Stomach (tissue), 8 donors: ENCODE measurements at regions not wholly inside any gene's neighbourhood (a gene's known extent, or its start where the extent isn't known, plus 50 kb on each side); places are given as distances from the start of the nearest gene placed in this dataset.
"Not testable (repeated sequence)": the region's sequence is repeated elsewhere in the genome, so short reads cannot be mapped to it uniquely, and the experiment has no call there.

Experiments
- DNase-seq, 2 donors: peaks; one replicate each; pipeline versions ENCODE4 v3.0.0 to v3.0.0-alpha.2; 2013 to 2019
- H3K27ac ChIP-seq, 5 donors: fragments of 200-600 bp in 4 of 5; sonication (generic) in 4 of 5; one replicate each; pipeline ENCODE4 v1.5.1; 2013 to 2019; ENCODE audit warnings: mild to moderate bottlenecking in 1 of 5, moderate library complexity in 1 of 5
- H3K27me3 ChIP-seq, 3 donors: fragments of 200-600 bp; sonication (generic); one replicate each; pipeline ENCODE4 v1.5.1; 2017 to 2019; ENCODE audit warnings: mixed run types in 1 of 3
- H3K36me3 ChIP-seq, 4 donors: fragments of 200-600 bp; sonication (generic); 1 replicate in 3 of 4; 2 replicates in 1 of 4; pipeline ENCODE4 v1.5.1; 2016 to 2019
- H3K4me1 ChIP-seq, 4 donors: fragments of 200-600 bp; sonication (generic); one replicate each; pipeline ENCODE4 v1.5.1; 2016 to 2019
- H3K4me3 ChIP-seq, 4 donors: fragments of 200-600 bp; sonication (generic) in 3 of 4; one replicate each; pipeline ENCODE4 v1.5.1; 2016 to 2019; ENCODE audit warnings: mild to moderate bottlenecking in 1 of 4
- H3K9me3 ChIP-seq, 4 donors: fragments of 200-600 bp; sonication (generic); one replicate each; pipeline ENCODE4 v1.5.1; 2016 to 2019
- CTCF ChIP-seq, 7 experiments: fragments of 450-650 bp in 4 of 7; fragments of 200-600 bp in 3 of 7; sonication (generic) in 3 of 7; IDR thresholded peaks; one replicate each; pipeline ENCODE4 v1.5.1; 2016 to 2019; ENCODE audit warnings: antibody characterized with exemption in 7 of 7, control low read depth in 2 of 7, mild to moderate bottlenecking in 1 of 7
- EP300 ChIP-seq: sonication (generic); formaldehyde crosslinking; IDR thresholded peaks from one replicate; pipeline ENCODE4 v1.6.1; 2017; ENCODE audit warnings: antibody characterized with exemption
- POLR2A ChIP-seq, 4 donors: fragments of 450-650 bp; IDR thresholded peaks; one replicate each; pipeline ENCODE4 v1.6.1; 2016; ENCODE audit warnings: antibody characterized with exemption in 4 of 4, control low read depth in 2 of 4, mild to moderate bottlenecking in 1 of 4, moderate library complexity in 1 of 4
- POLR2AphosphoS5 ChIP-seq, 3 donors: sonication (generic); formaldehyde crosslinking; IDR thresholded peaks; one replicate each; pipeline ENCODE4 v1.6.1; 2016; ENCODE audit warnings: antibody characterized with exemption in 3 of 3
- WGBS, 5 donors: extraction: QIAGEN DNeasy Blood & Tissue Kit in 3 of 5; methylation state at CpG; one replicate each; pipeline versions ENCODE4 v1.1.5 to v1.1.7; 2013 to 2018; 5-methylcytosine and 5-hydroxymethylcytosine counted together
- intact Hi-C: fragments of 100-400 bp; cut with DNase I; formaldehyde crosslinking; loops from one replicate; pipeline ENCODE4 v1.15.1; 2023; ENCODE audit warnings: low total_unique reads
- donor health status: healthy with polysubstance abuse.
- donor health status: Bipolar disorder and iron deficiency.
- donor health status: healthy.

- TF ChIP-seq EP300 (no peak), POLR2A (IDR thresholded peaks at IDR 0.05) (no peak), CTCF (IDR thresholded peaks at IDR 0.05) (no peak), POLR2AphosphoS5 (IDR thresholded peaks at IDR 0.05) (no peak)
- no peak overlapping the region for H3K4me3 ChIP-seq
- no peaks in the 10 kb centered on the region for H3K4me1 ChIP-seq
- DNase-seq, result no peak
- WGBS, 5 donors, result 54 to 62% (median 59%) methylated on average over 5 of the region's 5 CpGs
- H3K9me3 ChIP-seq, result peaks cover 0 to 13% (median 11%) of the 10 kb centered on the region in 4 donors
- H3K27ac ChIP-seq, result no peak overlapping the region
- intact Hi-C loops, result no loop called here
- H3K27me3 ChIP-seq, result no peaks in the 10 kb centered on the region
- no peaks in the 10 kb centered on the region for H3K36me3 ChIP-seq
Observed at GRCh38 chr2:116537811-116538210, 1276.7 kb upstream of the DDX18 start.

- Histone ChIP-seq H3K4me1 (no peaks in the 10 kb centered on the region), H3K9me3 (peaks cover 0 to 20% (median 12%) of the 10 kb centered on the region in 4 donors), H3K27ac (no peak overlapping the region), H3K36me3 (no peaks in the 10 kb centered on the region), H3K27me3 (no peaks in the 10 kb centered on the region), H3K4me3 (no peak overlapping the region)
- intact Hi-C loops, result no loop called here
- TF ChIP-seq POLR2A (IDR thresholded peaks at IDR 0.05), result no peak
- TF ChIP-seq EP300, result no peak
- no peak for TF ChIP-seq CTCF (IDR thresholded peaks at IDR 0.05)
- TF ChIP-seq POLR2AphosphoS5 (IDR thresholded peaks at IDR 0.05), result no peak
- WGBS, 5 donors, result 57 to 69% (median 69%) methylated on average over 3 of the region's 3 CpGs
- no peak for DNase-seq
Observed at GRCh38 chr2:116545286-116546068, 1269.0 kb upstream of the DDX18 start.

DNA sequence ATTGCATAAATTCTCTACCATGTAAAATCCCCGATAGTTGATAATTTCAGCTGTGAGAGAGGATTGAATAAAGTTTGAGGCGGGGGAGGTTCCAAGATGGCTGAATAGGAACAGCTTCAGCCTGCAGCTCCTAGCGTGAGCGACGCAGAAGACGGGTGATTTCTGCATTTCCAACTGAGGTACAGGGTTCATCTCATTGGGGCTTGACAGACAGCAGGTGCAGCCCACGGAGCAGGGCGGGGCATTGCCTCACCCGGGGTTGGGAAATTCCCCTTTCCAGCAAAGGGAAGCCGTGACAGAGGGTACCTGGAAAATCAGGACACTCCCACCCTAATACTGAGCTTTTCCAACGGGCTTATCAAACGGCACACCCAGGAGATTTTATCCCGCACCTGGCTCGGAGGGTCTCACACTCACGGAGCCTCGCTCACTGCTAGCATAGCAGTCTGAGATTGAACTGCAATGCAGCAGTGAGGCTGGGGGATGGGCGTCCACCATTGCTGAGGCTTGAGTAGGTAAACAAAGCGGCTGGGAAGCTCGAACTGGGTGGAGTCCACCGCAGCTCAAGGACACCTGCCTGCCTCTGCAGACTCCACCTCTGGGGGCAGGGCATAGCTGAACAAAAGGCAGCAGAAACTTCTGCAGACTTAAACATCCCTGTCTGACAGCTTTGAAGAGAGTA lies 1261.6 kb upstream of the DDX18 start:
- not testable (repeated sequence) for DNase-seq

GRCh38 chr2:116580209-116580608 lies 1234.3 kb upstream of the DDX18 start:
- no peak overlapping the region for H3K27ac ChIP-seq
- TF ChIP-seq POLR2A (IDR thresholded peaks at IDR 0.05), result no peak
- no peak for TF ChIP-seq EP300
- TF ChIP-seq CTCF (IDR thresholded peaks at IDR 0.05), result no peak
- no peak for TF ChIP-seq POLR2AphosphoS5 (IDR thresholded peaks at IDR 0.05)
- no peaks in the 10 kb centered on the region for H3K36me3 ChIP-seq
- H3K4me1 ChIP-seq, result no peaks in the 10 kb centered on the region
- H3K4me3 ChIP-seq, result no peak overlapping the region
- intact Hi-C loops, result no loop called here
- peaks cover 0 to 20% (median 13%) of the 10 kb centered on the region in 4 donors for H3K9me3 ChIP-seq
- no peak for DNase-seq
- WGBS, 5 donors, result 57 to 68% (median 61%) methylated on average over 3 of the region's 3 CpGs
- H3K27me3 ChIP-seq, result no peaks in the 10 kb centered on the region

More for the DNA sequence above, 1261.6 kb upstream of the DDX18 start:
- intact Hi-C loops, H3K4me3 ChIP-seq, H3K27me3 ChIP-seq, H3K4me1 ChIP-seq, H3K27ac ChIP-seq, H3K36me3 ChIP-seq: not testable (repeated sequence)
- WGBS, 5 donors, result 68 to 76% (median 73%) methylated on average over 16 to 20 of the region's 20 CpGs
- peaks cover 0 to 27% (median 7%) of the 10 kb centered on the region in 4 donors for H3K9me3 ChIP-seq

- intact Hi-C loops, result no loop called here
- Histone ChIP-seq H3K9me3 (peaks cover 0 to 20% (median 0%) of the 10 kb centered on the region in 4 donors), H3K36me3 (no peaks in the 10 kb centered on the region), H3K4me3 (no peak overlapping the region), H3K4me1 (no peaks in the 10 kb centered on the region), H3K27ac (no peak overlapping the region), H3K27me3 (no peaks in the 10 kb centered on the region)
- DNase-seq, result no peak
- 66 to 81% (median 70%) methylated on average over 2 of the region's 2 CpGs for WGBS, 5 donors
- TF ChIP-seq POLR2AphosphoS5 (IDR thresholded peaks at IDR 0.05), result no peak
- TF ChIP-seq POLR2A (IDR thresholded peaks at IDR 0.05), result no peak
- no peak for TF ChIP-seq EP300
- no peak for TF ChIP-seq CTCF (IDR thresholded peaks at IDR 0.05)
Observed at GRCh38 chr2:116582850-116583249, 1231.6 kb upstream of the DDX18 start.
